ENCODE measurements at regions not wholly inside any gene's neighbourhood (a gene's known extent, or its start where the extent isn't known, plus 50 kb on each side); places are given as distances from the start of the nearest gene placed in this dataset.

DNA sequence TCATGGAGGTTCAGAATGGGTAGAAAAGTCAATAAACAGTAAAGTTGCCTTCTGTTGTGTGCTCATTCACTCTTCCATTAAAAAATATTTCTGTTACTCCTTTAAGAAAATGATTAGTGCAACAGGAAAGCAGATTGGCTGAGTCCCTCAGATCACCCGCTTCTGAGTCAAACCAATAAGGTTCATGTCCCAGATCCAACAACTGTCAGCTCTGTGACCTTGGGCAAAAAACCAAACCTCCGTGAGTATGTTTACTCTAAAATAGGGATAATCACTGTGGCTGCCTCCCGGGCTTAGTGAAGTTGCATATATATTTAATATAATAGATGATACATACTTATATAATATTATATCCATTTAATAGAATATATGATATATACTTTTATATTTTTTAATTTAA is 698.5 kb upstream of the RBFOX1 start:
- in situ Hi-C loops (cut with MboI; ENCODE audit: low sequenced_read_pairs, unreplicated experiment), result no loop called here
- TF ChIP-seq, protein P1, sequence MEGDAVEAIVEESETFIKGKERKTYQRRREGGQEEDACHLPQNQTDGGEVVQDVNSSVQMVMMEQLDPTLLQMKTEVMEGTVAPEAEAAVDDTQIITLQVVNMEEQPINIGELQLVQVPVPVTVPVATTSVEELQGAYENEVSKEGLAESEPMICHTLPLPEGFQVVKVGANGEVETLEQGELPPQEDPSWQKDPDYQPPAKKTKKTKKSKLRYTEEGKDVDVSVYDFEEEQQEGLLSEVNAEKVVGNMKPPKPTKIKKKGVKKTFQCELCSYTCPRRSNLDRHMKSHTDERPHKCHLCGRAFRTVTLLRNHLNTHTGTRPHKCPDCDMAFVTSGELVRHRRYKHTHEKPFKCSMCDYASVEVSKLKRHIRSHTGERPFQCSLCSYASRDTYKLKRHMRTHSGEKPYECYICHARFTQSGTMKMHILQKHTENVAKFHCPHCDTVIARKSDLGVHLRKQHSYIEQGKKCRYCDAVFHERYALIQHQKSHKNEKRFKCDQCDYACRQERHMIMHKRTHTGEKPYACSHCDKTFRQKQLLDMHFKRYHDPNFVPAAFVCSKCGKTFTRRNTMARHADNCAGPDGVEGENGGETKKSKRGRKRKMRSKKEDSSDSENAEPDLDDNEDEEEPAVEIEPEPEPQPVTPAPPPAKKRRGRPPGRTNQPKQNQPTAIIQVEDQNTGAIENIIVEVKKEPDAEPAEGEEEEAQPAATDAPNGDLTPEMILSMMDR (IDR thresholded peaks at IDR 0.05; ENCODE audit: borderline replicate concordance, control extremely low read depth, extremely low read depth, insufficient read depth, missing control alignments), result no peak
- DNase-seq (ENCODE audit: low spot score), result no peak

DNA sequence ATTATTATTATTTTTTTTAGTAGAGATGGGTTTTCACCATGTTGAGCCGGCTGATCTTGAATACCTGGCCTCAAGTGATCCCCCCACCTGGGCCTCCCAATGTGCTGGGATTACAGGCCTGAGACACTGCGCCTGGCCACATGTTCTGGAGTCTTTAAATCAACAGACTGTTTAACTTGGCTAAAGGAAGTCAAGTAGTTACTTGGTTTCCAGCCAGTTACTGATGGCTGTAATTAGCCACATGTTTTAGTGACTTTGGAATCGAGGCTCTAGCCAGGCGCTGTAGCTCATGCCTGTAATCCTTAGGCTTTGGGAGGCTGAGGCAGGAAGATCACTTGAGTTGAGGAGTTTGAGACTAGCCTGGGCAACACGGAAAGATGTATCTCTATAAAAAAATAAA is 699.2 kb upstream of the RBFOX1 start:
- in situ Hi-C loops (cut with MboI; ENCODE audit: low sequenced_read_pairs, unreplicated experiment), result no loop called here
- DNase-seq (ENCODE audit: low spot score), result no peak
- TF ChIP-seq, protein P1 (IDR thresholded peaks at IDR 0.05; ENCODE audit: borderline replicate concordance, control extremely low read depth, extremely low read depth, insufficient read depth, missing control alignments), result no peak

DNA sequence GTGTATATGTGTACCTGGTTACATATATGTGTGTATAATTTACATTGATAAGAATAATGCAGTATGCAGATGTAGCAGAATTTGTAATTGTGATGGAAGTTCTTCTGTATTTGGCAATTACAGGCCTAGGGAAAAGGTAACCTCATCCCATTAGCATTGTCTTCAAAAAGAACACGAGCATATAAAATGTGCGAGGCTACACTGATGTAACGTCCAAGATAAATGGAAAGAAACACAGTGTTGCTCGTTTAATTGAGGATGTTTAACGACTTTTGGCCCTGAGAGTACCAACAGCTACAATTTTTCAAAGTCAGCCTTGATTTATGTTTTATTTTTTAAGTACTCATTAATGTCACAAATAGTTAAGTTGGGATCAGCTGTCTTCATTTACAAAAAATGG is 703.5 kb upstream of the RBFOX1 start:
- no peak for DNase-seq (ENCODE audit: low spot score)
- in situ Hi-C loops (cut with MboI; ENCODE audit: low sequenced_read_pairs, unreplicated experiment), result no loop called here
- TF ChIP-seq, protein P1 (IDR thresholded peaks at IDR 0.05; ENCODE audit: borderline replicate concordance, control extremely low read depth, extremely low read depth, insufficient read depth, missing control alignments), result no peak

DNA sequence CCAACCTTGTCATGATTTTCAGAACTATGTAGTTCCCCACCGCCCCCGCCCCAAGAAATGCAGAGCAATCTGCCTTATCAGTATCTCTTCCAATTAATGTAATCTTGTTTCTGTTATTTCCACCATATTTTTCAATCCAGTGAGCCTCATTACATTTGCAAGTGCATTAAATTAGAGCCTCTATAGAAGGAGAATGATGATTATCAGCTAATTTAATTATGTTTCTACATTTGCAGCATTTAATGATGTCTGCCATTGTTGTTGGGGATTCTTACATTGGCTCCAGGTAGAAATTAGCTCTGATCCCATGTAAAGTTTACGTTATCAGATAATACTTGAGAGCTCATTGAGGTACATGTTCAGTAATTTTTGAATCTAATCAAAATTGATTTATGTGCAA is 707.0 kb upstream of the RBFOX1 start:
- in situ Hi-C loops (cut with MboI; ENCODE audit: low sequenced_read_pairs, unreplicated experiment), result no loop called here
- TF ChIP-seq, protein P1 (IDR thresholded peaks at IDR 0.05; ENCODE audit: borderline replicate concordance, control extremely low read depth, extremely low read depth, insufficient read depth, missing control alignments), result no peak
- DNase-seq (ENCODE audit: low spot score), result no peak

DNA sequence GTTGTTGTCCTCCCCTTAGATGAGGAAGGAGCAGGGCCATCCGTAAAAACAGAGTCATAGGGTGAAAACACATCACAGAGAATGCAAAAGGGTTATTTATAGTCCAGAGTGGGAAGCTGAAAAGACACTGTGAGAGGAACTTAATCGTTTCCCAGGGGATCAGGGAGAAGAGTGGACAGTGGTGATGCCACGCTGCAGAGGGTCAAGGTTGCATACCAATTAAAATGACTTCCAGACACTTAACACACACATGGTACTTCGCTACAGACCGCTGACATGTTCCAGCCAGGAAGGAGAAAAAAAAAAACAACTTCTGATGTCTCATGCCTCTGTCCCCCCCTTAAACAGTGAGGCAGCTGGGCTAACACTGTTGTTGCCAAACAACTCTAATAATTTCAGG is 713.8 kb upstream of the RBFOX1 start:
- no peak for DNase-seq (ENCODE audit: low spot score)
- TF ChIP-seq, protein P1 (IDR thresholded peaks at IDR 0.05; ENCODE audit: borderline replicate concordance, control extremely low read depth, extremely low read depth, insufficient read depth, missing control alignments), result no peak
- in situ Hi-C loops (cut with MboI; ENCODE audit: low sequenced_read_pairs, unreplicated experiment), result no loop called here

DNA sequence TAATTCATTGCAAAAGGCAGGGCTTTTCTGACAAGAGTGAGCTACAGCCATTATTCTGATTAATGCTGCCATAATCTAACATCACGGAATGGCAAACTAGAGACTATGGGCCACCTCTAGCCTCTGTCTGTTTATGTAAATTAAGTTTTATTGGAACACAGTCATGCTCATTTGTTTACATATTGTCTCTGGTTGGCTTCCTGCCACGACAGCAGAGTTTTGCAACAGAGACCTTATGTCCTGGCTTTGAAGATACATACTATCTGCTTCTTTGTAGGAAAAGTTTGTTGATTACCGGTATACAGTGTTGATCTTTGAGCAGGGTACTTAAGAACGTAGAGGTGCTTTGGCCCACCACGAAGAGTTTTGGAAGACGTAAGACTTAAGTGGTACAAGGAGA is 715.9 kb upstream of the RBFOX1 start:
- TF ChIP-seq, protein P1 (IDR thresholded peaks at IDR 0.05; ENCODE audit: borderline replicate concordance, control extremely low read depth, extremely low read depth, insufficient read depth, missing control alignments), result no peak
- DNase-seq (ENCODE audit: low spot score), result no peak
- in situ Hi-C loops (cut with MboI; ENCODE audit: low sequenced_read_pairs, unreplicated experiment), result no loop called here

DNA sequence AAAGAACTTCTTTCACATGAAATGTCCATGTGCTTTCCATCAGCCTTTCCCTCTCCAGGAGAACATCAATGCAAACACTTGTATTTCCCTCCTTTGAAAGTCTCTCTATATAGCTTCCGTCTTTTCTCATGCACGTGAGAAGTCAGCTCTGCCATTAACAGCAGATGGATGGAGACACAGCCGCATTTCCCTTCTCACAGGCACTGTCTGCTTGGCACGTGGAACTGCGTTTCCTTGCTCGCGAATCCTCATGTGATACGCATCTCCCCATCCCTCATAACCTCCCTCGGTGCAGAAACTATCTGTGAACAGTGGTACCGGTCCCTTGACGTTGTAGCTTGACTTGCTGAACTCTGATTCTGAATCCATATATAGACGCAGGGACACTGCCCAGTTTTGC is 717.0 kb upstream of the RBFOX1 start:
- in situ Hi-C loops (cut with MboI; ENCODE audit: low sequenced_read_pairs, unreplicated experiment), result no loop called here
- TF ChIP-seq, protein P1 (IDR thresholded peaks at IDR 0.05; ENCODE audit: borderline replicate concordance, control extremely low read depth, extremely low read depth, insufficient read depth, missing control alignments), result no peak
- no peak for DNase-seq (ENCODE audit: low spot score)

All from GM13976 (cell line).